Stomach (tissue), 8 donors: ENCODE measurements at regions not wholly inside any gene's neighbourhood (a gene's known extent, or its start where the extent isn't known, plus 50 kb on each side); places are given as distances from the start of the nearest gene placed in this dataset.

ENCODE experiments used
- DNase-seq, 2 donors: peaks; one replicate each; pipeline versions ENCODE4 v3.0.0 to v3.0.0-alpha.2; 2013 to 2019
- H3K27ac ChIP-seq, 5 donors: fragments of 200-600 bp in 4 of 5; sonication (generic) in 4 of 5; one replicate each; pipeline ENCODE4 v1.5.1; 2013 to 2019; ENCODE audit warnings: mild to moderate bottlenecking in 1 of 5, moderate library complexity in 1 of 5
- H3K27me3 ChIP-seq, 3 donors: fragments of 200-600 bp; sonication (generic); one replicate each; pipeline ENCODE4 v1.5.1; 2017 to 2019; ENCODE audit warnings: mixed run types in 1 of 3
- H3K36me3 ChIP-seq, 4 donors: fragments of 200-600 bp; sonication (generic); 1 replicate in 3 of 4; 2 replicates in 1 of 4; pipeline ENCODE4 v1.5.1; 2016 to 2019
- H3K4me1 ChIP-seq, 4 donors: fragments of 200-600 bp; sonication (generic); one replicate each; pipeline ENCODE4 v1.5.1; 2016 to 2019
- H3K4me3 ChIP-seq, 4 donors: fragments of 200-600 bp; sonication (generic) in 3 of 4; one replicate each; pipeline ENCODE4 v1.5.1; 2016 to 2019; ENCODE audit warnings: mild to moderate bottlenecking in 1 of 4
- H3K9me3 ChIP-seq, 4 donors: fragments of 200-600 bp; sonication (generic); one replicate each; pipeline ENCODE4 v1.5.1; 2016 to 2019
- EP300 ChIP-seq: sonication (generic); formaldehyde crosslinking; IDR thresholded peaks from one replicate; pipeline ENCODE4 v1.6.1; 2017; ENCODE audit warnings: antibody characterized with exemption
- POLR2A ChIP-seq, 4 donors: fragments of 450-650 bp; IDR thresholded peaks; one replicate each; pipeline ENCODE4 v1.6.1; 2016; ENCODE audit warnings: antibody characterized with exemption in 4 of 4, control low read depth in 2 of 4, mild to moderate bottlenecking in 1 of 4, moderate library complexity in 1 of 4
- POLR2AphosphoS5 ChIP-seq, 3 donors: sonication (generic); formaldehyde crosslinking; IDR thresholded peaks; one replicate each; pipeline ENCODE4 v1.6.1; 2016; ENCODE audit warnings: antibody characterized with exemption in 3 of 3
- WGBS, 5 donors: extraction: QIAGEN DNeasy Blood & Tissue Kit in 3 of 5; methylation state at CpG; one replicate each; pipeline versions ENCODE4 v1.1.5 to v1.1.7; 2013 to 2018; 5-methylcytosine and 5-hydroxymethylcytosine counted together
- intact Hi-C: fragments of 100-400 bp; cut with DNase I; formaldehyde crosslinking; loops from one replicate; pipeline ENCODE4 v1.15.1; 2023; ENCODE audit warnings: low total_unique reads
- TF ChIP-seq, protein P1 (sequence below), 7 experiments: fragments of 450-650 bp in 4 of 7; fragments of 200-600 bp in 3 of 7; sonication (generic) in 3 of 7; IDR thresholded peaks; one replicate each; pipeline ENCODE4 v1.5.1; 2016 to 2019; ENCODE audit warnings: antibody characterized with exemption in 7 of 7, control low read depth in 2 of 7, mild to moderate bottlenecking in 1 of 7
- donor health status: healthy with polysubstance abuse.
- donor health status: Bipolar disorder and iron deficiency.
- donor health status: healthy.

DNA sequence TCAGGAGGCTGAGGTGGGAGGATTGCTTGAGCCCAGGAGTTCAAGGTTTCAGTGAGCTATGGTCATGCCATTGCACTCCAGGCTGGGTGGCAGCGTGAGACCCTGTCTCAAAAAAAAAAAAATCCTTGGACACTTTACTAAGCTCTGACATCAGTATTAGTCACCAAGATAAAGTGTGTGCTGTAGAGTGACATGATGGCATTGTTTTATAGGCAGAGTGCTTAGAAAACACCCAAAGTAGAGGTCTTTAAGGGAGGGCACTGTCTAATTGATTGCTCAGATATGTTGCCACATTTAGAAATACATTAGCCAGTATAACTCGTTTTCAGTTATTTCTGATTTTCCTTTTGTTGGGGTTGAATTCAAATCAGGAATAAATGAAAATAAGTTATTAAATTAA lies 235.9 kb downstream of the REEP3 start:
- Histone ChIP-seq H3K27ac (no peak overlapping the region), H3K27me3 (no peaks in the 10 kb centered on the region), H3K36me3 (no peaks in the 10 kb centered on the region), H3K4me3 (no peak overlapping the region), H3K9me3 (no peaks in the 10 kb centered on the region), H3K4me1 (peaks cover 0 to 12% (median 8%) of the 10 kb centered on the region in 4 donors)
- TF ChIP-seq EP300 (no peak), POLR2A (IDR thresholded peaks at IDR 0.05) (no peak), POLR2AphosphoS5 (IDR thresholded peaks at IDR 0.05) (no peak)
- TF ChIP-seq, protein P1, sequence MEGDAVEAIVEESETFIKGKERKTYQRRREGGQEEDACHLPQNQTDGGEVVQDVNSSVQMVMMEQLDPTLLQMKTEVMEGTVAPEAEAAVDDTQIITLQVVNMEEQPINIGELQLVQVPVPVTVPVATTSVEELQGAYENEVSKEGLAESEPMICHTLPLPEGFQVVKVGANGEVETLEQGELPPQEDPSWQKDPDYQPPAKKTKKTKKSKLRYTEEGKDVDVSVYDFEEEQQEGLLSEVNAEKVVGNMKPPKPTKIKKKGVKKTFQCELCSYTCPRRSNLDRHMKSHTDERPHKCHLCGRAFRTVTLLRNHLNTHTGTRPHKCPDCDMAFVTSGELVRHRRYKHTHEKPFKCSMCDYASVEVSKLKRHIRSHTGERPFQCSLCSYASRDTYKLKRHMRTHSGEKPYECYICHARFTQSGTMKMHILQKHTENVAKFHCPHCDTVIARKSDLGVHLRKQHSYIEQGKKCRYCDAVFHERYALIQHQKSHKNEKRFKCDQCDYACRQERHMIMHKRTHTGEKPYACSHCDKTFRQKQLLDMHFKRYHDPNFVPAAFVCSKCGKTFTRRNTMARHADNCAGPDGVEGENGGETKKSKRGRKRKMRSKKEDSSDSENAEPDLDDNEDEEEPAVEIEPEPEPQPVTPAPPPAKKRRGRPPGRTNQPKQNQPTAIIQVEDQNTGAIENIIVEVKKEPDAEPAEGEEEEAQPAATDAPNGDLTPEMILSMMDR (IDR thresholded peaks at IDR 0.05), result no peak
- intact Hi-C loops, result no loop called here
- DNase-seq, result no peak
- WGBS, 5 donors, result 72 to 86% (median 82%) methylated on average over 2 of the region's 2 CpGs

DNA sequence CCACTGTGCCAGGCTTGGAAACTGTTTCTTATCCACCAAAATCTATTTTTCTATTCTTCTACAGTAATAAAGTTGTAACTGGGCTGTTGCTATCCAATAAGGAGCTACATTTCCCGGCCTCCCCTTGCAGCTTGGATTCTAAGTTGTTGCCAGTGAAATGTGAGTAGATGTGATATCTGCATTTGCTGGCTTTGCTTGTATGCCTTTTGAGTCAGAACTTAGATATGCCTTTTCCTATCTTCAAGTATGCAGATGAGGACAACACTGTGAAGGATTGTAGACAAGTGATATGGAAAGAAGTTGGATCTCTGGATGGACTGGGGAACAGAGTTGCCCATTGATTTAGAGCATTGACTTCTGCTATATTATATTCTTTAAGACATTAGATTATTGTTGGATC lies 236.9 kb downstream of the REEP3 start:
- TF ChIP-seq EP300 (no peak), POLR2AphosphoS5 (IDR thresholded peaks at IDR 0.05) (peak in 2 of 3 donors; percentile 33 to 54)
- H3K27me3 ChIP-seq, result no peaks in the 10 kb centered on the region
- no peaks in the 10 kb centered on the region for H3K9me3 ChIP-seq
- no peaks in the 10 kb centered on the region for H3K36me3 ChIP-seq
- H3K27ac ChIP-seq, result peak overlapping the region in 3 of 5 donors; percentile 45 to 63 (median 52)
- DNase-seq, result peak in 1 of 2 donors; percentile 27
- intact Hi-C loops, result no loop called here
- H3K4me1 ChIP-seq, result peaks cover 0 to 12% (median 8%) of the 10 kb centered on the region in 4 donors
- 31 to 58% (median 44%) methylated on average over 1 of the region's 1 CpG for WGBS, 5 donors
- H3K4me3 ChIP-seq, result no peak overlapping the region

DNA sequence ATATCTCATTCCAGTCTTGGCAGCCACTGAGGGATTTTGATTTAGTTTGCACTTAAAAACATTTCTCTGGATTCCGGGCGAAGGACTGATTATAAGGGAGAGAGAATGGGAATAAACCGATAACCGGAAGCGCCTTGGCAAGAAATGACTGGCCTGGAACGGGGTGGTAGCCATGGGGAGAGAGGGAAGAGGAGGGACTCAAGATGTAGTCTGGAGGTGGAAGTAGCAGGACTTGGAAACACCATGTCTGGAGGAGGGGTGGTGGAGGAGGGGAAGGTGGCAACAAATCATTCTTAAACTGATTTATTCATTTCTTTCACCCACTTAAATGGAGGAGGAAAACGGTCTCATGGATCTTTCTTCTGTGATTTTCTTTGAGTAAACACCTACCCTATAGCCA lies 238.1 kb downstream of the REEP3 start:
- intact Hi-C loops, result no loop called here
- peak overlapping the region in 4 of 5 donors; percentile 49 to 80 (median 62) for H3K27ac ChIP-seq
- no peak overlapping the region for H3K4me3 ChIP-seq
- H3K4me1 ChIP-seq, result peaks cover 0 to 12% (median 8%) of the 10 kb centered on the region in 4 donors
- peak in 1 of 2 donors; percentile 29 for DNase-seq
- 41 to 77% (median 53%) methylated on average over 7 of the region's 7 CpGs for WGBS, 5 donors
- no peaks in the 10 kb centered on the region for H3K9me3 ChIP-seq
- TF ChIP-seq EP300 (no peak), POLR2A (IDR thresholded peaks at IDR 0.05) (no peak)
- TF ChIP-seq, protein P1 (IDR thresholded peaks at IDR 0.05), result no peak
- no peaks in the 10 kb centered on the region for H3K36me3 ChIP-seq
- no peaks in the 10 kb centered on the region for H3K27me3 ChIP-seq

DNA sequence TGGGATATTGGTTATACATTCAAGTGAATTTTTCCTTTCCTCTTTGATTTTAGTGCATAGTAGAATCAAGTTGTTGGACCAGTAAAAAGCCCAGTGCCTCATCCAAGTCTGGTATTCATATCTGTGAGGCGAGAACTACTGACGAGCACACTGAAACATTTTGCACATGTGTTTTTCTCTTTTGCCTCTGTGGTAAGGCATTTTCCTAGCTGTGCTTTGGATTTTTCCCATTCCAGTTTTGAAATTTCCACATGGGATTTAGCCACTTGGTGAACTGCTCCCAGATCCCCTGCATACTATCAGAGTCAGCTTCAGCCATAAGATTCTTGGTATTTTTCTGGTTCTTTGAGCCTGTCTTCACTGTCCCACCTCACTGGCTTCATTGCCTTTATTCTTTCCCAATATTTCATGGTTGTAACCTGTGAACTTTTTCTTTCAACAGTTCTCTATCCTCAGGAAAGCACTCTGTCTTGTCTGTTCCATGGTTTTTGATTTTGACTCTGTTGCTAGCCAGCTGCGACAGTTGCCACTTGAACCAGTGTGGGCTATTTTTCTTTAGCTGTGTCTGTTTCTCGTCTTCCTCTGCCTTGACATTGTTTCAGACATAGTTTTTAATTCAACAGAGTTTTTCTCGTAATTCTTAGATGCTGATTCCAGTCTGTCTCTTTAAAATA lies 239.0 kb downstream of the REEP3 start:
- no peaks in the 10 kb centered on the region for H3K36me3 ChIP-seq
- no peak overlapping the region for H3K4me3 ChIP-seq
- TF ChIP-seq, protein P1 (IDR thresholded peaks at IDR 0.05), result no peak
- TF ChIP-seq EP300 (no peak), POLR2AphosphoS5 (IDR thresholded peaks at IDR 0.05) (no peak), POLR2A (IDR thresholded peaks at IDR 0.05) (no peak)
- no peaks in the 10 kb centered on the region for H3K9me3 ChIP-seq
- no peaks in the 10 kb centered on the region for H3K27me3 ChIP-seq
- peak overlapping the region in 3 of 5 donors; percentile 37 to 63 (median 62) for H3K27ac ChIP-seq
- no peak for DNase-seq
- 65 to 93% (median 78%) methylated on average over 5 of the region's 5 CpGs for WGBS, 5 donors
- H3K4me1 ChIP-seq, result peaks cover 0 to 12% (median 8%) of the 10 kb centered on the region in 4 donors
- intact Hi-C loops, result no loop called here

GRCh38 chr10:63760708-63761047 lies 239.5 kb downstream of the REEP3 start:
- H3K4me3 ChIP-seq, result no peak overlapping the region
- no peak for DNase-seq
- 80 to 98% (median 90%) methylated on average over 1 of the region's 1 CpG for WGBS, 5 donors
- peak overlapping the region in 1 of 5 donors; percentile 37 for H3K27ac ChIP-seq
- peaks cover 0 to 12% (median 8%) of the 10 kb centered on the region in 4 donors for H3K4me1 ChIP-seq
- H3K27me3 ChIP-seq, result no peaks in the 10 kb centered on the region
- TF ChIP-seq POLR2AphosphoS5 (IDR thresholded peaks at IDR 0.05), result no peak
- TF ChIP-seq POLR2A (IDR thresholded peaks at IDR 0.05), result no peak
- TF ChIP-seq, protein P1 (IDR thresholded peaks at IDR 0.05), result no peak
- no peak for TF ChIP-seq EP300
- H3K9me3 ChIP-seq, result no peaks in the 10 kb centered on the region
- intact Hi-C loops, result no loop called here
- no peaks in the 10 kb centered on the region for H3K36me3 ChIP-seq
